OCI-LY1 (cell line): ENCODE measurements at regions not wholly inside any gene's neighbourhood (a gene's known extent, or its start where the extent isn't known, plus 50 kb on each side); places are given as distances from the start of the nearest gene placed in this dataset.

Experiments
- H2AFZ ChIP-seq: fragments of 200-600 bp; sonication (generic), shearing (Covaris generic); 2 replicates; pipeline ENCODE4 v1.6.0; 2014; ENCODE audit warnings: antibody characterized with exemption, mild to moderate bottlenecking, low read length
- H3F3A ChIP-seq: fragments of 200-600 bp; sonication (generic), shearing (Covaris generic); 2 replicates; pipeline ENCODE4 v1.6.0; 2014; ENCODE audit warnings: mild to moderate bottlenecking, antibody characterized with exemption, low read length, moderate library complexity; ENCODE audit not compliant: insufficient read depth
- H3K27ac ChIP-seq: fragments of 200-600 bp; sonication (generic); 2 replicates; pipeline ENCODE4 v1.5.1; 2014; ENCODE audit warnings: low read length, mixed run types, mild to moderate bottlenecking, low read depth; ENCODE audit not compliant: poor library complexity, severe bottlenecking
- H3K27me3 ChIP-seq: fragments of 200-600 bp; sonication (generic); 2 replicates; pipeline ENCODE4 v1.6.0; 2014; ENCODE audit warnings: antibody characterized with exemption, mild to moderate bottlenecking, low read length, moderate library complexity; ENCODE audit not compliant: insufficient read depth
- H3K36me3 ChIP-seq: fragments of 200-600 bp; sonication (generic); 2 replicates; pipeline ENCODE4 v1.6.1; 2014; ENCODE audit warnings: mild to moderate bottlenecking, antibody characterized with exemption, low read length, moderate library complexity, mixed read lengths; ENCODE audit not compliant: insufficient read depth
- H3K4me1 ChIP-seq: fragments of 200-600 bp; sonication (generic); 2 replicates; pipeline ENCODE4 v1.5.1; 2014; ENCODE audit warnings: mild to moderate bottlenecking, low read length, moderate library complexity; ENCODE audit not compliant: insufficient read depth, severe bottlenecking
- H3K4me2 ChIP-seq: fragments of 200-600 bp; sonication (generic), shearing (Covaris generic); 2 replicates; pipeline ENCODE4 v1.6.1; 2014; ENCODE audit warnings: low read length
- H3K4me3 ChIP-seq: fragments of 200-600 bp; sonication (generic); 2 replicates; pipeline ENCODE4 v1.5.1; 2014; ENCODE audit warnings: low read length, low read depth, mild to moderate bottlenecking, mixed read lengths; ENCODE audit not compliant: poor library complexity, severe bottlenecking
- H3K79me2 ChIP-seq: fragments of 200-600 bp; shearing (Covaris generic); 2 replicates; pipeline ENCODE4 v1.6.1; 2016; ENCODE audit warnings: mixed run types, low read length, mixed read lengths; ENCODE audit not compliant: insufficient read depth
- H3K9ac ChIP-seq: fragments of 200-600 bp; sonication (generic), shearing (Covaris generic); 2 replicates; pipeline ENCODE4 v1.6.1; 2014; ENCODE audit warnings: mild to moderate bottlenecking, low read length, mixed read lengths
- H3K9me2 ChIP-seq: fragments of 200-600 bp; sonication (generic), shearing (Covaris generic); 2 replicates; pipeline ENCODE4 v1.6.1; 2014; ENCODE audit warnings: low read depth, mild to moderate bottlenecking, low read length, mixed read lengths
- H3K9me3 ChIP-seq: fragments of 200-600 bp; shearing (Covaris generic); 2 replicates; pipeline ENCODE4 v1.6.1; 2014; ENCODE audit warnings: low read length, mixed read lengths
- H4K20me1 ChIP-seq: fragments of 200-600 bp; sonication (generic), shearing (Covaris generic); 2 replicates; pipeline ENCODE4 v1.6.0; 2016; ENCODE audit warnings: mild to moderate bottlenecking, low read length; ENCODE audit not compliant: insufficient read depth
- CTCF ChIP-seq: fragments of 200-600 bp; sonication (generic), shearing (Covaris generic); IDR thresholded peaks from 2 replicates; pipeline ENCODE4 v1.5.1; 2017; ENCODE audit warnings: mild to moderate bottlenecking, antibody characterized with exemption, low read length, moderate library complexity, mixed read lengths
- EZH2 ChIP-seq: fragments of 200-600 bp; sonication (generic), shearing (Covaris generic); IDR thresholded peaks from 2 replicates; pipeline ENCODE4 v1.8.0; 2017; ENCODE audit warnings: borderline replicate concordance, mixed run types, mild to moderate bottlenecking, antibody characterized with exemption, low read length, moderate library complexity, mixed read lengths

GRCh38 chr12:41634091-41634490 is 446.0 kb downstream of the PDZRN4 start:
- TF ChIP-seq EZH2 (no peak), CTCF (no peak)
- H3K27ac ChIP-seq: no peak overlapping the region

GRCh38 chr12:41629611-41630010 is 441.5 kb downstream of the PDZRN4 start:
- Histone ChIP-seq H3K9me2 (no peaks in the 10 kb centered on the region), H2AFZ (no peak overlapping the region), H3K4me1 (no peaks in the 10 kb centered on the region), H3K79me2 (no peaks in the 10 kb centered on the region), H3K4me3 (no peak overlapping the region), H3K36me3 (no peaks in the 10 kb centered on the region), H3K9ac (no peak overlapping the region), H3K27ac (no peak overlapping the region), H3F3A (no peaks in the 10 kb centered on the region), H3K9me3 (no peaks in the 10 kb centered on the region), H3K4me2 (no peak overlapping the region), H4K20me1 (no peaks in the 10 kb centered on the region), H3K27me3 (no peaks in the 10 kb centered on the region)
- TF ChIP-seq CTCF: no peak

More at GRCh38 chr12:41634091-41634490, 446.0 kb downstream of the PDZRN4 start:
- Histone ChIP-seq H3K27me3 (no peaks in the 10 kb centered on the region), H3K4me1 (no peaks in the 10 kb centered on the region), H3K4me3 (no peak overlapping the region), H3F3A (no peaks in the 10 kb centered on the region), H3K9ac (no peak overlapping the region), H3K9me2 (no peaks in the 10 kb centered on the region), H3K79me2 (no peaks in the 10 kb centered on the region), H2AFZ (no peak overlapping the region), H3K36me3 (no peaks in the 10 kb centered on the region), H3K4me2 (no peak overlapping the region), H3K9me3 (no peaks in the 10 kb centered on the region), H4K20me1 (no peaks in the 10 kb centered on the region)

- Histone ChIP-seq H3K36me3 (no peaks in the 10 kb centered on the region), H3K9ac (no peak overlapping the region), H3K9me3 (no peaks in the 10 kb centered on the region), H3F3A (no peaks in the 10 kb centered on the region), H4K20me1 (no peaks in the 10 kb centered on the region), H3K27ac (no peak overlapping the region), H2AFZ (no peak overlapping the region), H3K27me3 (no peaks in the 10 kb centered on the region), H3K4me2 (no peak overlapping the region), H3K79me2 (no peaks in the 10 kb centered on the region), H3K9me2 (no peaks in the 10 kb centered on the region), H3K4me1 (no peaks in the 10 kb centered on the region), H3K4me3 (no peak overlapping the region)
- TF ChIP-seq EZH2: no peak
- TF ChIP-seq CTCF: no peak
Measured at GRCh38 chr12:41627476-41627875, 439.4 kb downstream of the PDZRN4 start.
